GM21360 (cell line): ENCODE measurements at regions not wholly inside any gene's neighbourhood (a gene's known extent, or its start where the extent isn't known, plus 50 kb on each side); places are given as distances from the start of the nearest gene placed in this dataset.

Source experiments
- ATAC-seq: cut with Tn5 transposase; IDR thresholded peaks from one replicate; pipeline ENCODE4 v1.9.1; 2021; ENCODE audit warnings: mild to moderate bottlenecking, moderate library complexity; ENCODE audit not compliant: unreplicated experiment

GRCh38 chr7:67413670-67414069 is 417.0 kb downstream of the TYW1 start:
- ATAC-seq: no peak

- ATAC-seq: no peak
Measured at GRCh38 chr7:67414858-67415257, 418.2 kb downstream of the TYW1 start.

GRCh38 chr7:67422601-67423000 is 426.0 kb downstream of the TYW1 start:
- no peak for ATAC-seq

GRCh38 chr7:67423065-67423464 is 426.4 kb downstream of the TYW1 start:
- ATAC-seq: no peak

GRCh38 chr7:67426654-67427053 is 430.0 kb downstream of the TYW1 start:
- no peak for ATAC-seq

GRCh38 chr7:67429735-67430134 is 433.1 kb downstream of the TYW1 start:
- ATAC-seq: no peak

- ATAC-seq: no peak
Measured at GRCh38 chr7:67432536-67433234, 436.1 kb downstream of the TYW1 start.

- no peak for ATAC-seq
Measured at GRCh38 chr7:67435894-67436535, 439.4 kb downstream of the TYW1 start.

GRCh38 chr7:67438198-67438882 is 441.7 kb downstream of the TYW1 start:
- ATAC-seq: no peak

- no peak for ATAC-seq
Measured at GRCh38 chr7:67438913-67439505, 442.4 kb downstream of the TYW1 start.

GRCh38 chr7:67440321-67440720 is 443.7 kb downstream of the TYW1 start:
- ATAC-seq: no peak

- ATAC-seq: no peak
Measured at GRCh38 chr7:67445728-67446127, 449.1 kb downstream of the TYW1 start.

- ATAC-seq: no peak
Measured at GRCh38 chr7:67447297-67447696, 450.7 kb downstream of the TYW1 start.

GRCh38 chr7:67448271-67448670 is 451.6 kb downstream of the TYW1 start:
- no peak for ATAC-seq

GRCh38 chr7:67450171-67450570 is 453.5 kb downstream of the TYW1 start:
- no peak for ATAC-seq

- ATAC-seq: no peak
Measured at GRCh38 chr7:67451306-67451705, 454.7 kb downstream of the TYW1 start.

GRCh38 chr7:67452516-67453026 is 455.9 kb downstream of the TYW1 start:
- ATAC-seq: no peak

GRCh38 chr7:67453580-67454380 is 457.1 kb downstream of the TYW1 start:
- no peak for ATAC-seq

GRCh38 chr7:67455508-67455907 is 458.9 kb downstream of the TYW1 start:
- ATAC-seq: no peak

GRCh38 chr7:67462781-67463191 is 466.2 kb downstream of the TYW1 start:
- no peak for ATAC-seq

- ATAC-seq: no peak
Measured at GRCh38 chr7:67463316-67463715, 466.7 kb downstream of the TYW1 start.
